Ovary (tissue), 3 donors: ENCODE measurements at regions not wholly inside any gene's neighbourhood (a gene's known extent, or its start where the extent isn't known, plus 50 kb on each side); places are given as distances from the start of the nearest gene placed in this dataset.

Source experiments
- CTCF ChIP-seq, 3 donors: fragments of 450-650 bp in 2 of 3; fragments of 200-600 bp in 1 of 3; IDR thresholded peaks; one replicate each; pipeline versions ENCODE4 v1.5.1 to v1.8.0; 2016 to 2022; ENCODE audit warnings: antibody characterized with exemption in 3 of 3, mild to moderate bottlenecking in 1 of 3
- POLR2A ChIP-seq: fragments of 450-650 bp; IDR thresholded peaks from one replicate; pipeline ENCODE4 v1.6.1; 2017; ENCODE audit warnings: antibody characterized with exemption, mild to moderate bottlenecking, moderate library complexity
- donor health status: DM: no; HTN: no; CAD: no.

- TF ChIP-seq CTCF (IDR thresholded peaks at IDR 0.05) (no peak), POLR2A (no peak)
These were observed 50.4 kb upstream of the ARX start for GRCh38 chrX:25066131-25066530.
